ENCODE measurements at regions not wholly inside any gene's neighbourhood (a gene's known extent, or its start where the extent isn't known, plus 50 kb on each side); places are given as distances from the start of the nearest gene placed in this dataset.

- H3K36me3 Mint-ChIP-seq (ENCODE audit: low read depth) = no peaks in the 10 kb centered on the region
- no peak for DNase-seq
- CTCF ChIA-PET = no interaction called here
- intact Hi-C loops (cut with micrococcal nuclease) = no loop called here
- peaks cover 4% of the 10 kb centered on the region for H3K27me3 Mint-ChIP-seq (ENCODE audit: low read depth)
- H3K27ac Mint-ChIP-seq = no peak overlapping the region
- H3K4me3 Mint-ChIP-seq = no peak overlapping the region
- no peaks in the 10 kb centered on the region for H3K4me1 Mint-ChIP-seq (ENCODE audit: low read depth)
- no peaks in the 10 kb centered on the region for H3K9me3 Mint-ChIP-seq
Measured at GRCh38 chr15:100725121-100726069, 123.0 kb downstream of the ASB7 start.

GRCh38 chr15:100726070-100726420 is 123.7 kb downstream of the ASB7 start:
- H3K4me1 Mint-ChIP-seq (ENCODE audit: low read depth) = no peaks in the 10 kb centered on the region
- no peak overlapping the region for H3K27ac Mint-ChIP-seq
- no peaks in the 10 kb centered on the region for H3K9me3 Mint-ChIP-seq
- H3K27me3 Mint-ChIP-seq (ENCODE audit: low read depth) = peaks cover 4% of the 10 kb centered on the region
- DNase-seq = no peak
- intact Hi-C loops (cut with micrococcal nuclease) = no loop called here
- no peaks in the 10 kb centered on the region for H3K36me3 Mint-ChIP-seq (ENCODE audit: low read depth)
- no peak overlapping the region for H3K4me3 Mint-ChIP-seq
- CTCF ChIA-PET = no interaction called here

DNA sequence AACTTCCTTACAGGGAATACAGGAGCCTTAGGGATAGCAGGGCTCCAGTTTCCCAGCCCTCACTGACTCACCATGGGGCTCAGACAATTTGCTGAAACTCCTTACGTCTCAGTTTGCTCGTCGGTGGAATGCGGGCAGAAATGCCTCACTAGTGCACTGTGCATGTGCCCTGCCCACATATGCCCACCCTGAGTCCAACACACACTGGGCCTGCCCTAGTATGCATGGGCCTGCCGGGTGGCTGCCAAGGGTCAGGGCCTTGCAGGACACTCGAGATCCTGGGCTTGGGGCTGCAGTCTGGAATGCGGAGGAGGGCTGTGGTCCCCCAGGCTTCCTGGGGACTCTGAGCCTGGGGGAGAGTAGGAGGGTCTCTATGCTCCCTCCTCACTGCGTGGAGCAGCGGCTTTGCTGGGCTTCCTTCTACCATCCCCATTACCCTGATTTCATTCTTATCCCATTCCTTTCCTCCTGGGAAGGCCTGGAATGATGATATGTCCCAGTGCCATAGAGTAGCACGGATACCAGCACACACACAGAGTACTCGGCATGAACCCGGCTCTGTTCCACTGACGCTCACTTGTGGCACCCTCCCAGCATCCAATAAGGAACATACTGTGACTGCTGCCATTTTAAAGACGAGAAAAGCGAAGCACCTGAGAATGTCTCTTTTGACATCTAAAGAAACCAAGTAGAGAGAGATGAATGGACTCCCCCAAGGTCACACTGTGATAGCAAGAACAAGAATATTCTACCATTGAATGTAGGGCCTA is 124.2 kb downstream of the ASB7 start:
- no peak overlapping the region for H3K27ac Mint-ChIP-seq
- peaks cover 4% of the 10 kb centered on the region for H3K27me3 Mint-ChIP-seq (ENCODE audit: low read depth)
- H3K9me3 Mint-ChIP-seq = no peaks in the 10 kb centered on the region
- CTCF ChIA-PET = no interaction called here
- no peaks in the 10 kb centered on the region for H3K36me3 Mint-ChIP-seq (ENCODE audit: low read depth)
- no peak overlapping the region for H3K4me3 Mint-ChIP-seq
- no peaks in the 10 kb centered on the region for H3K4me1 Mint-ChIP-seq (ENCODE audit: low read depth)
- intact Hi-C loops (cut with micrococcal nuclease) = no loop called here
- no peak for DNase-seq

GRCh38 chr15:100727291-100727851 is 125.0 kb downstream of the ASB7 start:
- H3K9me3 Mint-ChIP-seq = no peaks in the 10 kb centered on the region
- H3K27ac Mint-ChIP-seq = no peak overlapping the region
- CTCF ChIA-PET = interaction anchor here (1.8 kb wide), 1 partner anchor 144 kb away, joined by 4 read pairs; no protein-coding TSS in a partner anchor

DNA sequence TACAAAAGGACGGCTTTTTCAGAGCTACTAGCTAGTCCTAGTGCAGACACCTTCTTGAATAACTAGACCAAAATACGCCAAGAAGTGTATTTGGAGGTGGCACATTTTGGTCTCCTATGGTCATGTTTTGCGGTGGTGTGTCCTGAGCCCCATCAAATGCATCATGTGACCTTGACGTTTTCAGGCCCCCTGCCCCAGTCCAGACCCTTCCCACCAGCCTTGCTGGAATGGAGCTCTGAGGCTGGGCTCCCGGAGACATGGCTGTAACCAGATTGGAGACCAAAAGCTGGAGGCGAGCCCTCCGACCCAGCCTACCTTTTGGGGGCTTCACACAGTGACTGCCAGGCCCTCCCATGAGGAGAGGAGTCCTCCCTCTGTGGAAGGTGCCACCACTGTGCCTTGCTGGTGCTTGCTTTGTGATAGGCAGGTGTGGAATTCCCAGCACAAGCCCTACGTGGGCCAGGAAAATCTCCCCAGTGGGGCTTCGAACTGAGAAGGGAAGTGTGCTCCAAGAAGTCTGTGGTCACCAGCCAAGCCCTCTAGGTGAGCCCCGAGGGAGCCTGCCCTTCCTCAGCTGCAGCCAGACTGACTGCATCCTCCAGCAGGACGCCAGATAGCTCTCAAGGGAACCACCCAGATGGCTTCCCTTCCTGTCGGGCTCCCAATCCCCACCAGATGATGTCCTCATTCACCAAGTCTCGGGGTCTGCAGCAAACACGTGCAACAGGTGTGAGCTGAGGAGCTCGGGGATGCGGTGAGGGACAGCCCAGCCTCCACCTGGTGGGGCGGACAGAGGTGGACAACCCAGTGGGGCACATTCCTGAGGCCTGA is 126.2 kb downstream of the ASB7 start:
- intact Hi-C loops (cut with micrococcal nuclease) = no loop called here
- CTCF ChIA-PET = interaction anchor here (1.8 kb wide), 1 partner anchor 142 kb away, joined by 4 read pairs; no protein-coding TSS in a partner anchor
- Mint-ChIP-seq H3K9me3 (no peaks in the 10 kb centered on the region), H3K27me3 (ENCODE audit: low read depth) (peaks cover 4% of the 10 kb centered on the region), H3K27ac (no peak overlapping the region), H3K4me3 (no peak overlapping the region), H3K36me3 (ENCODE audit: low read depth) (no peaks in the 10 kb centered on the region), H3K4me1 (ENCODE audit: low read depth) (no peaks in the 10 kb centered on the region)
- DNase-seq = no peak

More at GRCh38 chr15:100727291-100727851, 125.0 kb downstream of the ASB7 start:
- no peak overlapping the region for H3K4me3 Mint-ChIP-seq
- H3K27me3 Mint-ChIP-seq (ENCODE audit: low read depth) = peaks cover 4% of the 10 kb centered on the region
- no peaks in the 10 kb centered on the region for H3K4me1 Mint-ChIP-seq (ENCODE audit: low read depth)
- no peaks in the 10 kb centered on the region for H3K36me3 Mint-ChIP-seq (ENCODE audit: low read depth)
- DNase-seq = no peak
- intact Hi-C loops (cut with micrococcal nuclease) = no loop called here

GRCh38 chr15:100729461-100729860 is 127.1 kb downstream of the ASB7 start:
- Mint-ChIP-seq H3K36me3 (ENCODE audit: low read depth) (no peaks in the 10 kb centered on the region), H3K4me1 (ENCODE audit: low read depth) (no peaks in the 10 kb centered on the region), H3K27ac (no peak overlapping the region), H3K27me3 (ENCODE audit: low read depth) (peaks cover 4% of the 10 kb centered on the region), H3K9me3 (no peaks in the 10 kb centered on the region), H3K4me3 (no peak overlapping the region)
- intact Hi-C loops (cut with micrococcal nuclease) = no loop called here
- CTCF ChIA-PET = no interaction called here
- DNase-seq = no peak

DNA sequence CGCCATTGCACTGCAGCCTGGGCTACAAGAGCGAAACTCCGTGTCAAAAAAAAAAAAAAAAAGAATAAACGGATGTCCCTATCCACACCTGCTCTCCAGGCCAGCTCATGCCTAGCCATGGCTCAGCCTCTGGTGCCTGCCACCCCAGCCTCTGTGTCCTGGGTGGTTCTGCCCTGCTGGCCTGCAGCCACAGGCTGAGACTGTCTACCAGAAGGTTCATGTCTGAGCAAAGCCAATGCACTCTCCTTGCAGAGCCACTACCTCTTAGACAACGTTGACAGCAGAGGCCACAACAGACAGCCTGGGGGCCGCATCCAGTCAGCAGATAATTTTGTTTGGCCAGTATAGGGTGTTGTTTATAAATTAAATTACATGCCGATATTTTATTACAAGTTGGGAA is 127.7 kb downstream of the ASB7 start:
- Mint-ChIP-seq H3K36me3 (ENCODE audit: low read depth) (no peaks in the 10 kb centered on the region), H3K4me1 (ENCODE audit: low read depth) (no peaks in the 10 kb centered on the region), H3K27ac (no peak overlapping the region), H3K27me3 (ENCODE audit: low read depth) (peaks cover 4% of the 10 kb centered on the region), H3K4me3 (no peak overlapping the region), H3K9me3 (no peaks in the 10 kb centered on the region)
- no peak for DNase-seq
- intact Hi-C loops (cut with micrococcal nuclease) = no loop called here
- CTCF ChIA-PET = no interaction called here

- intact Hi-C loops (cut with micrococcal nuclease) = no loop called here
- H3K4me3 Mint-ChIP-seq = no peak overlapping the region
- CTCF ChIA-PET = interaction anchor here (0.7 kb wide), 1 partner anchor 160 kb away, joined by 3 read pairs; no protein-coding TSS in a partner anchor
- peaks cover 4% of the 10 kb centered on the region for H3K27me3 Mint-ChIP-seq (ENCODE audit: low read depth)
- H3K4me1 Mint-ChIP-seq (ENCODE audit: low read depth) = no peaks in the 10 kb centered on the region
- no peak overlapping the region for H3K27ac Mint-ChIP-seq
- H3K9me3 Mint-ChIP-seq = no peaks in the 10 kb centered on the region
- no peak for DNase-seq
- H3K36me3 Mint-ChIP-seq (ENCODE audit: low read depth) = no peaks in the 10 kb centered on the region
Measured at GRCh38 chr15:100730655-100731266, 128.4 kb downstream of the ASB7 start.

GRCh38 chr15:100731267-100732152 is 129.1 kb downstream of the ASB7 start:
- no peak overlapping the region for H3K27ac Mint-ChIP-seq
- CTCF ChIA-PET = interaction anchor here (0.7 kb wide), 1 partner anchor 160 kb away, joined by 3 read pairs; no protein-coding TSS in a partner anchor
- H3K9me3 Mint-ChIP-seq = no peaks in the 10 kb centered on the region
- no peaks in the 10 kb centered on the region for H3K4me1 Mint-ChIP-seq (ENCODE audit: low read depth)
- DNase-seq = no peak
- H3K27me3 Mint-ChIP-seq (ENCODE audit: low read depth) = peaks cover 4% of the 10 kb centered on the region
- intact Hi-C loops (cut with micrococcal nuclease) = no loop called here
- H3K4me3 Mint-ChIP-seq = no peak overlapping the region
- H3K36me3 Mint-ChIP-seq (ENCODE audit: low read depth) = no peaks in the 10 kb centered on the region

DNA sequence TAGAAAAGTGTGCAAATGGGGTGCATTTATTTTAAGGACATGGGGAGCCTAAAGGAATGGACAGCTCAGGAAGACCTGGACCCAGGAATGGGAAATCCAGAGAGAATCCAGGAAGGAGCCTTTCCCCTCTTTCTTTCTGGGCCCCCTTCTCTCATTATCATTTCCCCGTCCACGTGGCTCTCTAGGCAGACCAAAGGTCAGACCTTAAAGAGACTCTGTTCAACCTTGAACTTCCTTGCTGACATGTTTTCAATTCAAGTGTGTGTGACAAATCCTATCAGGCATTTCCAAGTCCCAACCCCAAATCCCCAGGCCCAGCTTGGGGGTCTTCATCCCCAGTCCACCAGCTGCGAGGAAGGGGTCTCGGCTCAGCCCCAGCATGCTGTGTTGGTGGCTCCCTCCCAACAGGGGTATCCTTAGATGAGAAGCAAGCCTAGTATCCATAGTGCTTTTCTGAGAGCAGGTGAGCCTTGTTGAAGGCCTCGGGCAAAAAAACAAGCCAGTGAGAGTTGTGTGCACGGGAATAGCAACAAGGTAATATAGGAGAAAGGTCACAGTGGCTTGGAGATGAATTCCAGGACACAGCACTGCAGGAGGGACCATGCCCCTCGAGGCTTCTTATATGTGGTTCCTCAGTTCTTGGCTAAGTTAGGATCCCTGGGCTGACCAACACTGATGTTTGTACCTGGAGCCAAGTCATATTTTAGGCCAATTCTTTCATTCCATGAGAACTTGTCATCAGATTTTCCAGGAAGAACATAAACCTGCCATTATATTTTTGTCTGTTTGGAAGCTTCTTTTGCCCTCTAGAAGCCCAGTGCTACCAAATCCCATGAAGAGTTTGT is 130.0 kb downstream of the ASB7 start:
- Mint-ChIP-seq H3K27ac (no peak overlapping the region), H3K27me3 (ENCODE audit: low read depth) (peaks cover 4% of the 10 kb centered on the region), H3K36me3 (ENCODE audit: low read depth) (no peaks in the 10 kb centered on the region), H3K4me3 (no peak overlapping the region), H3K4me1 (ENCODE audit: low read depth) (no peaks in the 10 kb centered on the region), H3K9me3 (no peaks in the 10 kb centered on the region)
- CTCF ChIA-PET = no interaction called here
- intact Hi-C loops (cut with micrococcal nuclease) = no loop called here
- no peak for DNase-seq

Measured in activated naive CD4-positive, alpha-beta T cell treated with anti-CD3 and anti-CD28 coated beads for 36 hours (primary cell).